OCI-LY7 (cell line): ENCODE measurements at regions not wholly inside any gene's neighbourhood (a gene's known extent, or its start where the extent isn't known, plus 50 kb on each side); places are given as distances from the start of the nearest gene placed in this dataset.

Experiments used
- BruUV-seq: library from RNA; stranded (reverse); fragments of 400-500 nt; replicated peaks from 2 replicates; lab custom pipeline; 2021; lab: Mats Ljungman, UMichigan
- CTCF ChIA-PET: fragments of 300-600 bp; sonication (Branson Sonifier 250); formaldehyde crosslinking; loops from one replicate; lab custom pipeline; 2022; ENCODE audit warnings: antibody characterized with exemption; ENCODE audit not compliant: unreplicated experiment; lab: Charles Lee
- POLR2A ChIA-PET: fragments of 300-600 bp; sonication (Branson Sonifier 250); formaldehyde crosslinking; loops from one replicate; lab custom pipeline; 2022; ENCODE audit warnings: antibody characterized with exemption; lab: Charles Lee
- DNase-seq: peaks from one replicate; pipeline ENCODE4 v3.0.0-alpha.2; 2015; ENCODE audit warnings: low spot score
- H2AFZ ChIP-seq: fragments of 200-600 bp; sonication (generic), shearing (Covaris generic); 2 replicates; pipeline ENCODE4 v1.6.1; 2014; ENCODE audit warnings: mild to moderate bottlenecking, antibody characterized with exemption, low read length, moderate library complexity
- H3K27ac ChIP-seq: fragments of 200-600 bp; sonication (generic); 2 replicates; pipeline ENCODE4 v1.5.1; 2014; ENCODE audit warnings: mixed run types, low read depth, mild to moderate bottlenecking, moderate library complexity, low read length, inconsistent platforms; ENCODE audit not compliant: poor library complexity, severe bottlenecking
- H3K36me3 ChIP-seq: fragments of 200-600 bp; sonication (generic); 2 replicates; pipeline ENCODE4 v1.6.1; 2014; ENCODE audit warnings: mild to moderate bottlenecking, antibody characterized with exemption, low read length, moderate library complexity, mixed read lengths; ENCODE audit not compliant: insufficient read depth
- H3K4me1 ChIP-seq: fragments of 200-600 bp; sonication (generic); 2 replicates; pipeline ENCODE4 v1.5.1; 2014; ENCODE audit warnings: mild to moderate bottlenecking, low read length; ENCODE audit not compliant: insufficient read depth, poor library complexity, severe bottlenecking
- H3K4me2 ChIP-seq: fragments of 200-600 bp; sonication (generic); 2 replicates; pipeline ENCODE4 v1.6.1; 2014; ENCODE audit warnings: mild to moderate bottlenecking, low read length
- H3K4me3 ChIP-seq: fragments of 200-600 bp; sonication (generic); 2 replicates; pipeline ENCODE4 v1.5.1; 2014; ENCODE audit warnings: mild to moderate bottlenecking, low read depth, low read length; ENCODE audit not compliant: poor library complexity, severe bottlenecking
- H3K79me2 ChIP-seq: fragments of 200-600 bp; sonication (generic); 2 replicates; pipeline ENCODE4 v1.6.1; 2016; ENCODE audit warnings: low read depth, mild to moderate bottlenecking, low read length, moderate library complexity, mixed read lengths; ENCODE audit not compliant: insufficient read depth
- H3K9me2 ChIP-seq: fragments of 200-600 bp; sonication (generic); 2 replicates; pipeline ENCODE4 v1.6.1; 2016; ENCODE audit warnings: mild to moderate bottlenecking, low read length, mixed read lengths; ENCODE audit not compliant: insufficient read depth
- H3K9me3 ChIP-seq: fragments of 200-600 bp; sonication (generic); 2 replicates; pipeline ENCODE4 v1.6.1; 2014; ENCODE audit warnings: mild to moderate bottlenecking, mixed run types, low read length, mixed read lengths
- H4K20me1 ChIP-seq: fragments of 200-600 bp; sonication (generic); 2 replicates; pipeline ENCODE4 v1.6.1; 2014; ENCODE audit warnings: mild to moderate bottlenecking, antibody characterized with exemption, low read length, moderate library complexity, mixed read lengths; ENCODE audit not compliant: insufficient read depth
- CTCF ChIP-seq: fragments of 200-600 bp; sonication (generic); conservative IDR thresholded peaks from 2 replicates; pipeline ENCODE4 v1.5.1; 2014; ENCODE audit warnings: mild to moderate bottlenecking, antibody characterized with exemption, low read length, moderate library complexity, mixed read lengths
- EZH2phosphoT487 ChIP-seq: fragments of 200-600 bp; sonication (generic); IDR thresholded peaks from 2 replicates; pipeline ENCODE4 v1.6.1; 2018; ENCODE audit warnings: low read depth, borderline replicate concordance, mild to moderate bottlenecking, mixed run types, antibody characterized with exemption, low read length, moderate library complexity, mixed read lengths
- intact Hi-C: fragments of 100-400 bp; cut with micrococcal nuclease; formaldehyde crosslinking; loops from one replicate; pipeline ENCODE4 v1.10.0; 2022; ENCODE audit not compliant: unreplicated experiment

GRCh38 chr6:45813943-45814342 is 201.7 kb downstream of the CLIC5 start:
- H3K9me2 ChIP-seq, result no peaks in the 10 kb centered on the region
- no peaks in the 10 kb centered on the region for H3K36me3 ChIP-seq
- no peak overlapping the region for H2AFZ ChIP-seq
- TF ChIP-seq CTCF, result no peak
- TF ChIP-seq EZH2phosphoT487, result no peak
- peaks cover 4% of the 10 kb centered on the region for H3K4me1 ChIP-seq
- ChIA-PET POLR2A (interaction anchor here (0.7 kb wide), 1 partner anchor 1827 kb away, joined by 3 read pairs; no protein-coding TSS in a partner anchor), CTCF (no interaction called here)
- intact Hi-C loops, result no loop called here
- H3K79me2 ChIP-seq, result no peaks in the 10 kb centered on the region
- DNase-seq, result no peak
- no TSS peak for BruUV-seq
- H3K9me3 ChIP-seq, result no peaks in the 10 kb centered on the region
- H4K20me1 ChIP-seq, result no peaks in the 10 kb centered on the region
- H3K4me2 ChIP-seq, result no peak overlapping the region
- H3K27ac ChIP-seq, result no peak overlapping the region
- H3K4me3 ChIP-seq, result no peak overlapping the region

GRCh38 chr6:45812922-45813321 is 202.7 kb downstream of the CLIC5 start:
- no peaks in the 10 kb centered on the region for H3K9me2 ChIP-seq
- H3K36me3 ChIP-seq, result no peaks in the 10 kb centered on the region
- H3K27ac ChIP-seq, result no peak overlapping the region
- H3K4me3 ChIP-seq, result no peak overlapping the region
- ChIA-PET CTCF (no interaction called here), POLR2A (no interaction called here)
- H3K9me3 ChIP-seq, result no peaks in the 10 kb centered on the region
- no peaks in the 10 kb centered on the region for H4K20me1 ChIP-seq
- no TSS peak for BruUV-seq
- H3K4me2 ChIP-seq, result no peak overlapping the region
- intact Hi-C loops, result no loop called here
- no peaks in the 10 kb centered on the region for H3K79me2 ChIP-seq
- no peak overlapping the region for H2AFZ ChIP-seq
- TF ChIP-seq CTCF (no peak), EZH2phosphoT487 (no peak)
- no peak for DNase-seq
- peaks cover 14% of the 10 kb centered on the region for H3K4me1 ChIP-seq

GRCh38 chr6:45808917-45809316 is 206.7 kb downstream of the CLIC5 start:
- intact Hi-C loops, result no loop called here
- H3K4me1 ChIP-seq, result peaks cover 22% of the 10 kb centered on the region
- DNase-seq, result peak; percentile 8
- H3K36me3 ChIP-seq, result no peaks in the 10 kb centered on the region
- TF ChIP-seq CTCF (no peak), EZH2phosphoT487 (no peak)
- POLR2A ChIA-PET, result interaction anchor here (0.7 to 1.3 kb wide), 6 partner anchors 13 to 200 kb away, joined by 3 to 4 read pairs (median 3); no protein-coding TSS in a partner anchor
- CTCF ChIA-PET, result no interaction called here
- H3K9me3 ChIP-seq, result no peaks in the 10 kb centered on the region
- BruUV-seq, result no TSS peak
- H2AFZ ChIP-seq, result no peak overlapping the region
- no peak overlapping the region for H3K27ac ChIP-seq
- no peaks in the 10 kb centered on the region for H4K20me1 ChIP-seq
- H3K9me2 ChIP-seq, result no peaks in the 10 kb centered on the region
- no peaks in the 10 kb centered on the region for H3K79me2 ChIP-seq
- peak overlapping the region; percentile 23 for H3K4me3 ChIP-seq
- peak overlapping the region; percentile 49 for H3K4me2 ChIP-seq
